Kidney epithelial cell (primary cell): ENCODE measurements at regions not wholly inside any gene's neighbourhood (a gene's known extent, or its start where the extent isn't known, plus 50 kb on each side); places are given as distances from the start of the nearest gene placed in this dataset.

Source experiments
- DNase-seq: peaks from one replicate; pipeline ENCODE4 v3.0.0-alpha.2; 2010; ENCODE audit warnings: low read depth
- H3K27me3 ChIP-seq: 2 replicates; pipeline ENCODE4 v1.6.0; 2011; ENCODE audit warnings: low read length; ENCODE audit not compliant: control insufficient read depth, insufficient read depth
- H3K36me3 ChIP-seq: 2 replicates; pipeline ENCODE4 v1.5.1; 2011; ENCODE audit warnings: low read length; ENCODE audit not compliant: control insufficient read depth, insufficient read depth
- H3K4me3 ChIP-seq: 2 replicates; pipeline ENCODE4 v1.5.1; 2011; ENCODE audit warnings: low read depth, mild to moderate bottlenecking, control low read depth, low read length
- TF ChIP-seq, protein P1 (sequence below): IDR thresholded peaks from 2 replicates; pipeline ENCODE4 v1.5.1; 2011; ENCODE audit warnings: mild to moderate bottlenecking, moderate library complexity, low read length, control low read depth, inconsistent platforms; ENCODE audit not compliant: insufficient read depth, poor library complexity, severe bottlenecking

DNA sequence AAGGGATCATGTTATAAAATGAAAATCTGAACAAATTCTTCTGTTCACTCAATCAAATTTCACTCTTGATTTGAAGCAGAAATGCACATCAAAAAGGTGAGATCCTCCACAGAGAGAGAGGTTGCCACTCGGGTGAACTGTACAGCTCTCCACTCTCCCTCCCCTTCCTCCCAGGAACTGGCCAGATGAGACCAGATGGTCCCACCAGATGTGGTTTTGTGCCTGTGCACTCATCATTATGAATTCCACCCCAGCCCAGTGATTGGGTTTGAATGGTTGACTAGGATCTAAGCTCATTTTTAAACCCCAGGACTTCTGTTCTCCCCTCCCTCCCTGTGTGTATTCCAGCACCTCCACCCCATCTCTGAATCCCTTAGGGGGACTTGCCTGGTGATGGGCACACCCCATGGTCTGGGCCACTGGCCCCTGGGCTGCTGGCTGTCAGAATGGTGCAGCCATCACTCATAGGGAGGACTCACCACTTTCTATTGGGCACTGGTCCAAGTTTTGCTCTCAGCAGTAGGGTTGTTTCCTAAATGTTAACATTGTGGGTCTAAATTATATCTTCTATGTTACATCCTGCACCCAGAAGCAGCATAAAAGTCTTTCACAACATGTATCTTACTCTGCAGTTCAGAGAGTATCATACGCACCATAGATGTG is 393.1 kb downstream of the TNS3 start:
- DNase-seq: no peak
- H3K36me3 ChIP-seq: no peaks in the 10 kb centered on the region
- TF ChIP-seq, protein P1, sequence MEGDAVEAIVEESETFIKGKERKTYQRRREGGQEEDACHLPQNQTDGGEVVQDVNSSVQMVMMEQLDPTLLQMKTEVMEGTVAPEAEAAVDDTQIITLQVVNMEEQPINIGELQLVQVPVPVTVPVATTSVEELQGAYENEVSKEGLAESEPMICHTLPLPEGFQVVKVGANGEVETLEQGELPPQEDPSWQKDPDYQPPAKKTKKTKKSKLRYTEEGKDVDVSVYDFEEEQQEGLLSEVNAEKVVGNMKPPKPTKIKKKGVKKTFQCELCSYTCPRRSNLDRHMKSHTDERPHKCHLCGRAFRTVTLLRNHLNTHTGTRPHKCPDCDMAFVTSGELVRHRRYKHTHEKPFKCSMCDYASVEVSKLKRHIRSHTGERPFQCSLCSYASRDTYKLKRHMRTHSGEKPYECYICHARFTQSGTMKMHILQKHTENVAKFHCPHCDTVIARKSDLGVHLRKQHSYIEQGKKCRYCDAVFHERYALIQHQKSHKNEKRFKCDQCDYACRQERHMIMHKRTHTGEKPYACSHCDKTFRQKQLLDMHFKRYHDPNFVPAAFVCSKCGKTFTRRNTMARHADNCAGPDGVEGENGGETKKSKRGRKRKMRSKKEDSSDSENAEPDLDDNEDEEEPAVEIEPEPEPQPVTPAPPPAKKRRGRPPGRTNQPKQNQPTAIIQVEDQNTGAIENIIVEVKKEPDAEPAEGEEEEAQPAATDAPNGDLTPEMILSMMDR: no peak
- no peaks in the 10 kb centered on the region for H3K27me3 ChIP-seq
- no peak overlapping the region for H3K4me3 ChIP-seq

DNA sequence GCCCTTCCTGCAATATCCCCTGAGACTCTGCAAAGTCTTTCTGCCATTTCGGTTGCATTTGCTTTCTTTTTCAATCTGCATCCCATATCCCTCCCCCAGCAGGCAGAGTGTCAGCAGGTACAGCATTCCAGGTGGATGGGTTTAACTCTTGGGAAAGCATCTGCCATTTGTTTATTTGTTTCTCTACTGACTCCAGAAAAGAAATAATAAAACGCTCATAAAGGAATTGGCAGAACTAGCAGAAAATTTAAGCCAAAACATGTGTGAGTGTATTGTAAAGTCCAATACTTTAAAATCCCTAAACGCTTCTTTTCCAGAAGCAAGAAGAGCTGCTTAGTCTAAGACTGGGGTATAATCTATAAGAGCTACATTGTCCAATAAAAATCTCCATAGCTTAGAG is 393.8 kb downstream of the TNS3 start:
- TF ChIP-seq, protein P1: no peak
- Histone ChIP-seq H3K4me3 (no peak overlapping the region), H3K27me3 (no peaks in the 10 kb centered on the region), H3K36me3 (no peaks in the 10 kb centered on the region)
- DNase-seq: no peak

DNA sequence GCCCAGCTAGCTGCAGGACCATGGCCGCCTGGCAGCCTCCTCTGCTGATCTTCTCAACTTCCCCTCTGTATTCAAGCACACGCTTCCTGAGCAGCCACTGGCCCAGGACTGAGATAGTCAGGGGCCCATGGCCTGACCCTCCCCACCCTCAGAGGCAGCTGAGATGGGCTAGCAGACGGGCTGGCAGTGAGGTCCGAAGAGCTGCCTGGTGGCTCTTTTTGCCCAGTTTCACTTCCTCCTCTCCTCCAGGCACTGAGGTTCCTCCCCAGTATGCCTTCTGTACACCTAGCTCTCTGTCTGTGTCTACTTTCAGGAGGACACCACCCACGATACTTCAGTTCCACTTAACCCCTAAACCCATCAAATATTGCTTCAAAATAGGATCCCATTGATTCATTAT is 395.6 kb downstream of the TNS3 start:
- no peaks in the 10 kb centered on the region for H3K27me3 ChIP-seq
- TF ChIP-seq, protein P1: no peak
- DNase-seq: no peak

DNA sequence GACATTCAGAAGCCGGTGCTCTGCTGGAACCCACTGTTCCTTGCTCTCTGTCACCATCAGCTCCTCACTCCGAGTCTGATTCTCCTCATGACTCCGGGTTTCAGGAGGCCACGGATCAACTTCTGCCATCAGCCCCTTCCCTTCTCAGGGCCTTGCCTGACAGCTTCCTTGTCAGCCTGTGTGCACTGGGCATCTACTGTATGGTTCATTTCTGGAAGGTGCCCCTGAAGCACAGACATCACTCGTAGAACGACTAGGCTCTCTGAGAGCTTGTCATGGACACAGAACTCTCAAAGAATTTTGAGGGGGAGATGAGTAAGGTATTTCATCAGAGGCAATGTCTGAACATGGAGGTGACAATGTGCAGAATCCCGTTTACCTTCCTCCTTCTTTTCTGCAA is 396.1 kb downstream of the TNS3 start:
- no peaks in the 10 kb centered on the region for H3K36me3 ChIP-seq
- H3K4me3 ChIP-seq: no peak overlapping the region
- DNase-seq: no peak
- TF ChIP-seq, protein P1: no peak
- no peaks in the 10 kb centered on the region for H3K27me3 ChIP-seq

More for the DNA sequence above, 395.6 kb downstream of the TNS3 start:
- no peaks in the 10 kb centered on the region for H3K36me3 ChIP-seq
- no peak overlapping the region for H3K4me3 ChIP-seq

DNA sequence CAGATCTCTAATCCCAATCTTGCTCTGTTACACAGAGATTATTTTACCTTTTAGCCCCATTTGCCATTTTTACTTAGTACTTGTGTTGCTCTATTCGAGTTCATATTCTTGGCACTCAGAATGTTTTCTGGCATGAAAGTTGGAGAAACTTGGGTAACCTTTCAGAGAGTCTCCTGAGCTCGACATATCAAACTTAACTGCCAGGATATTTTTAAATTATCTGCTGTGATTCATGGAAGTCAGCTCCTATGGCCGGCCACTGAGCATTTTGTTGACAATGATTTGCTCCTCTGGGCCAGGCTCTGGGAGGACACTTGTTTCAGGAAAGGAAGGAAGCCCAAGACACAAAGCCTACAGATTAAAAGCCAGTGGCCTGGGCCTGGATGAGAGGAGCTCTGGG is 396.7 kb downstream of the TNS3 start:
- Histone ChIP-seq H3K4me3 (no peak overlapping the region), H3K36me3 (no peaks in the 10 kb centered on the region), H3K27me3 (no peaks in the 10 kb centered on the region)
- TF ChIP-seq, protein P1: no peak
- no peak for DNase-seq
